Muscle layer of duodenum (tissue), 2 donors: ENCODE measurements at regions not wholly inside any gene's neighbourhood (a gene's known extent, or its start where the extent isn't known, plus 50 kb on each side); places are given as distances from the start of the nearest gene placed in this dataset.

Experiments used
- H3K27ac ChIP-seq: one replicate; pipeline ENCODE4 v1.7.0; 2013; ENCODE audit warnings: mild to moderate bottlenecking, low read length
- H3K27me3 ChIP-seq: one replicate; pipeline ENCODE4 v1.7.0; 2013; ENCODE audit warnings: low read depth, mild to moderate bottlenecking, control low read depth, low read length
- H3K36me3 ChIP-seq, 2 donors: one replicate each; pipeline ENCODE4 v1.7.0; 2013; ENCODE audit warnings: low read length in 2 of 2, control low read depth in 1 of 2, mild to moderate bottlenecking in 1 of 2; ENCODE audit not compliant: insufficient read depth in 2 of 2, control insufficient read depth in 1 of 2
- H3K4me1 ChIP-seq, 2 donors: one replicate each; pipeline ENCODE4 v1.7.0; 2013; ENCODE audit warnings: low read length in 2 of 2, mild to moderate bottlenecking in 2 of 2, control low read depth in 1 of 2, moderate library complexity in 1 of 2; ENCODE audit not compliant: insufficient read depth in 2 of 2, control insufficient read depth in 1 of 2
- H3K4me3 ChIP-seq, 2 donors: one replicate each; pipeline ENCODE4 v1.7.0; 2013; ENCODE audit warnings: low read length in 2 of 2, low read depth in 1 of 2, mild to moderate bottlenecking in 1 of 2
- H3K9me3 ChIP-seq, 2 donors: one replicate each; pipeline ENCODE4 v1.7.0; 2013; ENCODE audit warnings: low read length in 2 of 2, control low read depth in 1 of 2, mild to moderate bottlenecking in 1 of 2; ENCODE audit not compliant: control insufficient read depth in 1 of 2
- donor health status: healthy.

GRCh38 chr5:15420201-15420600 is 79.8 kb upstream of the FBXL7 start:
- Histone ChIP-seq H3K4me1 (no peaks in the 10 kb centered on the region), H3K27me3 (no peaks in the 10 kb centered on the region), H3K9me3 (no peaks in the 10 kb centered on the region), H3K4me3 (no peak overlapping the region), H3K36me3 (no peaks in the 10 kb centered on the region), H3K27ac (no peak overlapping the region)

GRCh38 chr5:15417156-15417555 is 82.8 kb upstream of the FBXL7 start:
- no peaks in the 10 kb centered on the region for H3K9me3 ChIP-seq
- H3K36me3 ChIP-seq: no peaks in the 10 kb centered on the region
- no peaks in the 10 kb centered on the region for H3K27me3 ChIP-seq
- no peak overlapping the region for H3K27ac ChIP-seq
- no peaks in the 10 kb centered on the region for H3K4me1 ChIP-seq
- H3K4me3 ChIP-seq: no peak overlapping the region

DNA sequence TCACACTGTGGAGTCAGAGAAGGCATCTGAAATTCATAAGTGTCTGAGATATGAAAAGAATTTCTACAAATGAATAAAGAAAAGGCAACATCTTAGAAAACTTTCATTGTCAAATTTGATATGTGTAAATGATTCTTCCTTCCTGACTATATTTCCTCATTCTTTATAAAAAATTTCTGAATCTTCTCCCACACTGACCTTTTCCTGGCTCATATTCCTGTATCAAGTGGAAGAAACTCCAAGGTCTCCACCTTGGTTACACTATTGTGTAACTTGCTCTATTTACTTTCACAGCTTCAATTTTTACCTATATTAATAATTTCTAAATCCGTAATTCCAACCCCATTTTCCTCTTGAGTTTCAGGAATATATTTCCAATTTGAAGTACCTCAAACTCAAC is 93.5 kb upstream of the FBXL7 start:
- H3K36me3 ChIP-seq: no peaks in the 10 kb centered on the region
- H3K27me3 ChIP-seq: no peaks in the 10 kb centered on the region
- H3K4me1 ChIP-seq: no peaks in the 10 kb centered on the region
- no peak overlapping the region for H3K27ac ChIP-seq
- peaks cover 0 to 14% of the 10 kb centered on the region in 2 donors for H3K9me3 ChIP-seq
- H3K4me3 ChIP-seq: no peak overlapping the region

DNA sequence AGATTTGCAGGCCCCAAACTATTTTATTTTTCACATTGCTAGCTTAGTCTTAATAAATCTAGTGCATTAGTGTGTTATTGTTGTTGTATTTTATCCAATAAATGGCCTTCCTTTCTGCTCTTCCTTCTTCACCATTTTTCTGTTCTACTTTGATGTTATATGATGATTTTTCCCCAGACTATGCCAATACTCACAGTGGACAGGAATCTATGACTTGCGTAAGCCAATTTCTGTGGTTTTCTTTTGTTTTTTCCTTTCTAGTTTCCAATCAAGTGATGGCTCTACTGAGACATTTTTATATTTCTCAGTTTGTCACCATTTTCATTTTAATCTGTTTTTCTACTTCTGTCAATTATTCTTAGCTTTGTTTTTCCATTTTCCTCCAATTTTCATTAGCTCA is 106.8 kb upstream of the FBXL7 start:
- no peaks in the 10 kb centered on the region for H3K27me3 ChIP-seq
- H3K4me3 ChIP-seq: no peak overlapping the region
- no peaks in the 10 kb centered on the region for H3K9me3 ChIP-seq
- no peaks in the 10 kb centered on the region for H3K36me3 ChIP-seq
- H3K27ac ChIP-seq: no peak overlapping the region
- no peaks in the 10 kb centered on the region for H3K4me1 ChIP-seq

- Histone ChIP-seq H3K27ac (no peak overlapping the region), H3K4me3 (no peak overlapping the region), H3K9me3 (no peaks in the 10 kb centered on the region), H3K4me1 (no peaks in the 10 kb centered on the region), H3K36me3 (no peaks in the 10 kb centered on the region), H3K27me3 (no peaks in the 10 kb centered on the region)
Measured at GRCh38 chr5:15391704-15392397, 108.1 kb upstream of the FBXL7 start.

DNA sequence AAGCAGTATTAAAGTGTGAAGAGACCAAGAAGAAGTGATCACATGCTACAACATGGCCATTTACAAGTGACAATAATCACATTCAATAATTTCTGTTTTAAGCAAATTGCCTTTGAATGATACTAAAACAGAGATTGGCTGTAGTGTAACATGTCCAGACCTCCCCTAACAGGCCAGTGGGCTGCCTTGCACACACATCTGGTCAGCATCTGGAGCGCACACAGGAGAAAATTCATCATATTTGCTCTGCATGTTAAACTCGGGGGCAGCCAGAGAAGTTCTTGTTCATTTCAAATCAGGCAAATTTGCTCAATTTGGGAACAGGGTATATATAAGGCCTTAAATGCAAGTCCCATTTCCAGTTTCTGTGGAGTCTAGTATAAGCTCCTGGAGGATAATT is 111.1 kb upstream of the FBXL7 start:
- H3K9me3 ChIP-seq: no peaks in the 10 kb centered on the region
- no peak overlapping the region for H3K4me3 ChIP-seq
- H3K27me3 ChIP-seq: no peaks in the 10 kb centered on the region
- no peak overlapping the region for H3K27ac ChIP-seq
- H3K36me3 ChIP-seq: no peaks in the 10 kb centered on the region
- H3K4me1 ChIP-seq: no peaks in the 10 kb centered on the region

DNA sequence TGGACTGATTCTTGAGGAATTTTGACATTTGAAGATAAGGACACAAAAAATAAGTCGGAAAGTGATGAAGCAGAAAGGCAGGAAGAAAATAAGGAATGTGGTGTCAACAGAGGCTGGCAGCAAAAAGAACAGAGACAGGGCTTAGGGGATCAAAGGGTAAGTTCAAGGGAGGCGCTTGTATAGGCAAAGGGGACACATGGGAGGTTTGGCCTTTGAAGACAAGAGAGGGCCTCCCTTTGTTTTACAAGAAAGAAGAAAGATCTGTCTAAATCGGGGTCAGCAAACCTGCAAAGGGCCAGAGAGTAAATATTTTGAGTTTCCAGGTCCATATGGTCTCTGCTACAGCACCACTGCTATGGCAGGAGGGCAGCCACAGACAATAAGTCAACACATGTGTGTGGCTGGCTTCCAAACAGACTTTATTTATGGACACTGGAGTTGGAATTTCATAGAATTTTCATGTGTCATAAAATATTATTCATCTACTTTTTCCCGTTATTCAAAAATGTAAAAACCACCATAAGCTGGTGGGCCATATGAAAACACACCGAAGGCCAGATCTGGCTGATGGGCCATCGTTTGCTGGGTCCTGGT is 112.0 kb upstream of the FBXL7 start:
- Histone ChIP-seq H3K27me3 (no peaks in the 10 kb centered on the region), H3K9me3 (no peaks in the 10 kb centered on the region), H3K36me3 (no peaks in the 10 kb centered on the region), H3K4me3 (no peak overlapping the region), H3K4me1 (no peaks in the 10 kb centered on the region), H3K27ac (no peak overlapping the region)

GRCh38 chr5:15386122-15386521 is 113.9 kb upstream of the FBXL7 start:
- Histone ChIP-seq H3K4me1 (no peaks in the 10 kb centered on the region), H3K27me3 (no peaks in the 10 kb centered on the region), H3K9me3 (no peaks in the 10 kb centered on the region), H3K27ac (no peak overlapping the region), H3K36me3 (no peaks in the 10 kb centered on the region), H3K4me3 (no peak overlapping the region)

- Histone ChIP-seq H3K36me3 (no peaks in the 10 kb centered on the region), H3K4me3 (no peak overlapping the region), H3K9me3 (no peaks in the 10 kb centered on the region), H3K27me3 (no peaks in the 10 kb centered on the region), H3K27ac (no peak overlapping the region), H3K4me1 (no peaks in the 10 kb centered on the region)
Measured at GRCh38 chr5:15385553-15385952, 114.4 kb upstream of the FBXL7 start.

DNA sequence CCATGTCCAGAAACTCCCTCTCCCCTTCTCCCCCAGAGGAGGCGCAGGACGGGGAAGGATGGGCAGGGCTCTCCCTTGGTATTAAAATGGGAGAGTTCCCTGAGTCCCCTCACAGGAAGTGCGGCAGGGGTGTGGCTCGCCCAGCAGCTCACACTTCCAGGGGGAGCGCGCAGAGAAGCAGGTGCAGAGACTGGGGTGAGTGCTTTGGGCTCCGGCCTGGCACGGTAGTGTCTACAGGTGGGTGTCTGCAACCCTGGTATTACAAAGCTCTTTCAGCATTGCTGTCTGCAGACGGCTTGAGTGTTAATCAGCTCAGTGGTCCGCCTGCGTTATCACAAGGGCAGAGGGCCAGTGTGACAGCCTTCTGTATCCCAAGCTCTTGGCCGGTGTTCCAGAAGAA is 114.9 kb upstream of the FBXL7 start:
- H3K27me3 ChIP-seq: no peaks in the 10 kb centered on the region
- no peak overlapping the region for H3K4me3 ChIP-seq
- H3K4me1 ChIP-seq: no peaks in the 10 kb centered on the region
- H3K27ac ChIP-seq: no peak overlapping the region
- no peaks in the 10 kb centered on the region for H3K36me3 ChIP-seq
- H3K9me3 ChIP-seq: no peaks in the 10 kb centered on the region

DNA sequence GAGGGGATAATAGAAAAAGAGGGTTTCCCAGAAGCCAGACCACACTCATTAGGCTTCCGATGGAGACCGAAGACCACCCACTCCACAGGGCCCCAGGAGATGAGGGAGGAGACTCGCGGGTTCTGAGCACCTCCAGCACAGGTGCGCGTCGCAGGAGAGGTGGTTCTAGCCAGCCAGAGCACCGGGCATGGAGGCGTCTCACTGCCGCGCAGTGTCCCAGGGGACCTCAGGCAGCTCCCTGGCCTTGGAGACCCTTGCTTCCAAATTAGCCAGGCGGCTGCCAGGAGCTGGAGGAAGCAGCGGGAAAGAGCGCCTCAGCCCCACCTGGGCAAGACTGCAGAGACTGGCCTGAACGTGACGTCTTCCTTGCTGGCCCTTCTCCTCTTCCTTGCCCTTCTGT is 115.4 kb upstream of the FBXL7 start:
- no peak overlapping the region for H3K4me3 ChIP-seq
- no peaks in the 10 kb centered on the region for H3K36me3 ChIP-seq
- no peaks in the 10 kb centered on the region for H3K4me1 ChIP-seq
- H3K27me3 ChIP-seq: no peaks in the 10 kb centered on the region
- no peaks in the 10 kb centered on the region for H3K9me3 ChIP-seq
- no peak overlapping the region for H3K27ac ChIP-seq

DNA sequence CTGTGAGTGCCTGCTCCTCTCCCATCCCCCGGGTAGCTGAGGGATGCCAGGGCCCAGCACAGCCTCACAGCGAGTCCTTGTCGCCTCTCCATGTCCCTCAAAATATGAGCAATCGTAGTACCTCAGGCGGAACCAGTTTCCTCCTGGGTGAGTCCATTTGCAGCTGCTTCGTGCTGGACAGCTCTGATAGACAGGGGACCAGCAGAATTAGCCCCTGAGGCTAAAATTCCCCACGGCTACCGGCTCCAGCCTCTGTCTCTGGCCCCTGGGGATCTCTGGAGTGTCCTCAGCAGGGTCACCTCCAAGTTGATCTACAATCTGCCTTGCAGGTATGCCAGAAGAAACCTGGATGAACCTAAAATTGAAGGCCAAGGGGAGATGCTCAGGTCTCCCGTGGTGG is 115.8 kb upstream of the FBXL7 start:
- no peaks in the 10 kb centered on the region for H3K4me1 ChIP-seq
- no peaks in the 10 kb centered on the region for H3K9me3 ChIP-seq
- no peak overlapping the region for H3K4me3 ChIP-seq
- H3K27me3 ChIP-seq: no peaks in the 10 kb centered on the region
- H3K27ac ChIP-seq: no peak overlapping the region
- no peaks in the 10 kb centered on the region for H3K36me3 ChIP-seq
